ENCODE measurements at regions not wholly inside any gene's neighbourhood (a gene's known extent, or its start where the extent isn't known, plus 50 kb on each side); places are given as distances from the start of the nearest gene placed in this dataset.

- TF ChIP-seq ZNF280D (tag by site-specific recombination; IDR thresholded peaks at IDR 0.05) (peak; percentile 17; the same call in 1 of the 2 replicates), ZNF660 (tag by site-specific recombination; IDR thresholded peaks at IDR 0.05) (peak; percentile 72; the same call in 1 of the 2 replicates), ZNF366 (tag by site-specific recombination; conservative IDR thresholded peaks at IDR 0.05) (peak; percentile 96), ZNF24 (tag by site-specific recombination; IDR thresholded peaks at IDR 0.05) (peak; percentile 18; the same call in 1 of the 2 replicates), PRDM1 (tag by site-specific recombination; IDR thresholded peaks at IDR 0.05) (0 out of 2 replicates have a peak, but pooled peaks have one; percentile 15), ZNF335 (tag by site-specific recombination; conservative IDR thresholded peaks at IDR 0.05) (peak; percentile 39; the same call in 1 of the 2 replicates), SP7 (tag by site-specific recombination; IDR thresholded peaks at IDR 0.05) (peak; percentile 80; the same call in 1 of the 2 replicates), ZNF529 (tag by site-specific recombination; IDR thresholded peaks at IDR 0.05; ENCODE audit: insufficient replicate concordance) (no peak), ZNF692 (tag by site-specific recombination; IDR thresholded peaks at IDR 0.05) (0 out of 2 replicates have a peak, but pooled peaks have one; percentile 52), ZFP37 (tag by site-specific recombination; IDR thresholded peaks at IDR 0.05) (0 out of 2 replicates have a peak, but pooled peaks have one; percentile 28), KLF8 (tag by site-specific recombination; IDR thresholded peaks at IDR 0.05) (peak; percentile 22; the same call in 1 of the 2 replicates), SCRT2 (tag by site-specific recombination; IDR thresholded peaks at IDR 0.05) (0 out of 2 replicates have a peak, but pooled peaks have one; percentile 10), PRDM2 (tag by site-specific recombination; IDR thresholded peaks at IDR 0.05; ENCODE audit: borderline replicate concordance) (no peak), ZEB2 (tag by site-specific recombination; IDR thresholded peaks at IDR 0.05) (0 out of 2 replicates have a peak, but pooled peaks have one; percentile 24), ZNF629 (tag by site-specific recombination; IDR thresholded peaks at IDR 0.05) (peak; percentile 96), BCL6B (tag by site-specific recombination; IDR thresholded peaks at IDR 0.05) (peak; percentile 77), ZBTB21 (tag by site-specific recombination; IDR thresholded peaks at IDR 0.05) (peak; percentile 91), ZNF670 (tag by site-specific recombination; IDR thresholded peaks at IDR 0.05; ENCODE audit: low read depth) (no peak)
These were observed 85.7 kb upstream of the NEDD9 start (continued) for GRCh38 chr6:11317885-11318771.
